WERI-Rb-1 (cell line): ENCODE measurements at regions not wholly inside any gene's neighbourhood (a gene's known extent, or its start where the extent isn't known, plus 50 kb on each side); places are given as distances from the start of the nearest gene placed in this dataset.

Source experiments
- DNase-seq: peaks from one replicate; pipeline ENCODE4 v3.0.0-alpha.2; 2020
- H3K27ac ChIP-seq: fragments of 250-450 bp; sonication (Bioruptor Pico); 2 replicates; pipeline ENCODE4 v1.5.1; 2020; ENCODE audit warnings: mild to moderate bottlenecking, moderate library complexity
- H3K27me3 ChIP-seq: fragments of 250-450 bp; sonication (Bioruptor Pico); 2 replicates; pipeline ENCODE4 v1.5.1; 2021; ENCODE audit warnings: mild to moderate bottlenecking, low read depth, moderate library complexity; ENCODE audit not compliant: insufficient read depth, severe bottlenecking
- H3K36me3 ChIP-seq: fragments of 250-450 bp; sonication (Bioruptor Pico); 2 replicates; pipeline ENCODE4 v1.5.1; 2020; ENCODE audit warnings: mild to moderate bottlenecking, moderate library complexity
- H3K4me3 ChIP-seq: 2 replicates; pipeline ENCODE4 v1.5.1; 2011; ENCODE audit warnings: low read depth, mild to moderate bottlenecking, control low read depth, low read length
- H3K9me3 ChIP-seq: fragments of 250-450 bp; sonication (Bioruptor Pico); 2 replicates; pipeline ENCODE4 v1.5.1; 2021; ENCODE audit warnings: mild to moderate bottlenecking, moderate library complexity; ENCODE audit not compliant: severe bottlenecking
- CTCF ChIP-seq: IDR thresholded peaks from 2 replicates; pipeline ENCODE4 v1.5.1; 2011; ENCODE audit warnings: low read depth, mild to moderate bottlenecking, control low read depth, inconsistent platforms, low read length

GRCh38 chr21:18887922-18888602 is 484.5 kb upstream of the TMPRSS15 start:
- DNase-seq: no peak
- no peaks in the 10 kb centered on the region for H3K9me3 ChIP-seq
- no peaks in the 10 kb centered on the region for H3K36me3 ChIP-seq
- H3K4me3 ChIP-seq: no peak overlapping the region
- no peak for TF ChIP-seq CTCF
- H3K27me3 ChIP-seq: peaks cover 4% of the 10 kb centered on the region
- no peak overlapping the region for H3K27ac ChIP-seq

- Histone ChIP-seq H3K27ac (no peak overlapping the region), H3K27me3 (peaks cover 9% of the 10 kb centered on the region), H3K4me3 (no peak overlapping the region), H3K36me3 (no peaks in the 10 kb centered on the region), H3K9me3 (no peaks in the 10 kb centered on the region)
- DNase-seq: no peak
- no peak for TF ChIP-seq CTCF
Observed at GRCh38 chr21:18893406-18893805, 489.8 kb upstream of the TMPRSS15 start.

- Histone ChIP-seq H3K9me3 (no peaks in the 10 kb centered on the region), H3K27me3 (peaks cover 9% of the 10 kb centered on the region), H3K4me3 (no peak overlapping the region), H3K36me3 (no peaks in the 10 kb centered on the region), H3K27ac (no peak overlapping the region)
- no peak for DNase-seq
- TF ChIP-seq CTCF: no peak
Observed at GRCh38 chr21:18894387-18894786, 490.8 kb upstream of the TMPRSS15 start.

GRCh38 chr21:18899261-18899660 is 495.7 kb upstream of the TMPRSS15 start:
- no peak for DNase-seq
- Histone ChIP-seq H3K4me3 (no peak overlapping the region), H3K36me3 (no peaks in the 10 kb centered on the region), H3K27me3 (peaks cover 3% of the 10 kb centered on the region), H3K9me3 (no peaks in the 10 kb centered on the region), H3K27ac (no peak overlapping the region)
- TF ChIP-seq CTCF: no peak

- H3K9me3 ChIP-seq: no peaks in the 10 kb centered on the region
- DNase-seq: no peak
- no peak for TF ChIP-seq CTCF
- peaks cover 8% of the 10 kb centered on the region for H3K27me3 ChIP-seq
- H3K27ac ChIP-seq: no peak overlapping the region
- no peaks in the 10 kb centered on the region for H3K36me3 ChIP-seq
- H3K4me3 ChIP-seq: no peak overlapping the region
Observed at GRCh38 chr21:18902660-18903059, 499.1 kb upstream of the TMPRSS15 start.

- Histone ChIP-seq H3K4me3 (no peak overlapping the region), H3K27ac (no peak overlapping the region), H3K27me3 (peaks cover 15% of the 10 kb centered on the region), H3K9me3 (no peaks in the 10 kb centered on the region), H3K36me3 (no peaks in the 10 kb centered on the region)
- no peak for TF ChIP-seq CTCF
- no peak for DNase-seq
Observed at GRCh38 chr21:18907076-18907475, 503.5 kb upstream of the TMPRSS15 start.
